ENCODE measurements at regions not wholly inside any gene's neighbourhood (a gene's known extent, or its start where the extent isn't known, plus 50 kb on each side); places are given as distances from the start of the nearest gene placed in this dataset.

GRCh38 chr4:162871990-162872389 lies 294.7 kb downstream of the NAF1 start:
- Histone ChIP-seq H3K27me3 (ENCODE audit: control insufficient read depth in 3 of 3, insufficient read depth in 3 of 3, low read length in 2 of 3) (no peaks in the 10 kb centered on the region), H3K9me3 (ENCODE audit: control insufficient read depth in 4 of 4, insufficient read depth in 3 of 4, low read length in 3 of 4) (no peaks in the 10 kb centered on the region), H3K9ac (ENCODE audit: insufficient read depth in 1 of 2, low read length in 2 of 2) (no peak overlapping the region), H3K36me3 (ENCODE audit: control insufficient read depth in 4 of 4, insufficient read depth in 4 of 4, low read length in 4 of 4) (no peaks in the 10 kb centered on the region), H3K4me3 (no peak overlapping the region), H3K4me1 (ENCODE audit: control insufficient read depth in 5 of 5, insufficient read depth in 5 of 5, low read length in 5 of 5) (no peaks in the 10 kb centered on the region), H3K27ac (ENCODE audit: low read depth in 1 of 2, low read length in 1 of 2) (no peak overlapping the region)
- no peak for ATAC-seq (ENCODE audit: insufficient read depth, low FRiP score)
- no peak for TF ChIP-seq CTCF (IDR thresholded peaks at IDR 0.05; ENCODE audit: control extremely low read depth, extremely low read depth)
- no peak for DNase-seq
- 71 to 79% methylated on average over 4 of the region's 4 CpGs for WGBS, 2 donors

GRCh38 chr4:162869157-162869556 lies 297.5 kb downstream of the NAF1 start:
- ATAC-seq (ENCODE audit: insufficient read depth, low FRiP score) = no peak
- no peaks in the 10 kb centered on the region for H3K4me1 ChIP-seq (ENCODE audit: control insufficient read depth in 5 of 5, insufficient read depth in 5 of 5, low read length in 5 of 5)
- no peaks in the 10 kb centered on the region for H3K36me3 ChIP-seq (ENCODE audit: control insufficient read depth in 4 of 4, insufficient read depth in 4 of 4, low read length in 4 of 4)
- no peak for DNase-seq
- H3K27ac ChIP-seq (ENCODE audit: low read depth in 1 of 2, low read length in 1 of 2) = no peak overlapping the region
- no peak overlapping the region for H3K4me3 ChIP-seq
- H3K27me3 ChIP-seq (ENCODE audit: control insufficient read depth in 3 of 3, insufficient read depth in 3 of 3, low read length in 2 of 3) = no peaks in the 10 kb centered on the region
- no peak for TF ChIP-seq CTCF (IDR thresholded peaks at IDR 0.05; ENCODE audit: control extremely low read depth, extremely low read depth)
- no peaks in the 10 kb centered on the region for H3K9me3 ChIP-seq (ENCODE audit: control insufficient read depth in 4 of 4, insufficient read depth in 3 of 4, low read length in 3 of 4)
- no peak overlapping the region for H3K9ac ChIP-seq (ENCODE audit: insufficient read depth in 1 of 2, low read length in 2 of 2)

- H3K4me3 ChIP-seq = no peak overlapping the region
- H3K9me3 ChIP-seq (ENCODE audit: control insufficient read depth in 4 of 4, insufficient read depth in 3 of 4, low read length in 3 of 4) = no peaks in the 10 kb centered on the region
- TF ChIP-seq CTCF (IDR thresholded peaks at IDR 0.05; ENCODE audit: control extremely low read depth, extremely low read depth) = no peak
- no peak overlapping the region for H3K9ac ChIP-seq (ENCODE audit: insufficient read depth in 1 of 2, low read length in 2 of 2)
- no peaks in the 10 kb centered on the region for H3K36me3 ChIP-seq (ENCODE audit: control insufficient read depth in 4 of 4, insufficient read depth in 4 of 4, low read length in 4 of 4)
- no peaks in the 10 kb centered on the region for H3K27me3 ChIP-seq (ENCODE audit: control insufficient read depth in 3 of 3, insufficient read depth in 3 of 3, low read length in 2 of 3)
- ATAC-seq (ENCODE audit: insufficient read depth, low FRiP score) (no peak), DNase-seq (no peak)
- WGBS, 2 donors = 80 to 87% methylated on average over 2 of the region's 2 CpGs
- no peak overlapping the region for H3K27ac ChIP-seq (ENCODE audit: low read depth in 1 of 2, low read length in 1 of 2)
- no peaks in the 10 kb centered on the region for H3K4me1 ChIP-seq (ENCODE audit: control insufficient read depth in 5 of 5, insufficient read depth in 5 of 5, low read length in 5 of 5)
These were observed 300.1 kb downstream of the NAF1 start for GRCh38 chr4:162866565-162866964.

- WGBS, 2 donors = 74 to 79% methylated on average over 2 of the region's 2 CpGs
These were observed 301.6 kb downstream of the NAF1 start for GRCh38 chr4:162865102-162865501.

More at GRCh38 chr4:162865102-162865501, 301.6 kb downstream of the NAF1 start:
- TF ChIP-seq CTCF (IDR thresholded peaks at IDR 0.05; ENCODE audit: control extremely low read depth, extremely low read depth) = no peak
- no peaks in the 10 kb centered on the region for H3K27me3 ChIP-seq (ENCODE audit: control insufficient read depth in 3 of 3, insufficient read depth in 3 of 3, low read length in 2 of 3)
- H3K9me3 ChIP-seq (ENCODE audit: control insufficient read depth in 4 of 4, insufficient read depth in 3 of 4, low read length in 3 of 4) = no peaks in the 10 kb centered on the region
- no peak overlapping the region for H3K9ac ChIP-seq (ENCODE audit: insufficient read depth in 1 of 2, low read length in 2 of 2)
- H3K36me3 ChIP-seq (ENCODE audit: control insufficient read depth in 4 of 4, insufficient read depth in 4 of 4, low read length in 4 of 4) = no peaks in the 10 kb centered on the region
- no peak overlapping the region for H3K4me3 ChIP-seq
- ATAC-seq (ENCODE audit: insufficient read depth, low FRiP score) (no peak), DNase-seq (no peak)
- no peak overlapping the region for H3K27ac ChIP-seq (ENCODE audit: low read depth in 1 of 2, low read length in 1 of 2)
- H3K4me1 ChIP-seq (ENCODE audit: control insufficient read depth in 5 of 5, insufficient read depth in 5 of 5, low read length in 5 of 5) = no peaks in the 10 kb centered on the region

Data from lung (tissue), 11 donors.